Hepatocyte (in vitro differentiated cells): ENCODE measurements at regions not wholly inside any gene's neighbourhood (a gene's known extent, or its start where the extent isn't known, plus 50 kb on each side); places are given as distances from the start of the nearest gene placed in this dataset.

ENCODE experiments used
- DNase-seq: peaks from one replicate; pipeline ENCODE4 v3.0.0-alpha.2; 2016; ENCODE audit warnings: low spot score
- H2AFZ ChIP-seq: fragments of 200-600 bp; sonication (generic); 2 replicates; pipeline ENCODE4 v1.6.0; 2016; ENCODE audit warnings: antibody characterized with exemption, mild to moderate bottlenecking
- H3K27ac ChIP-seq: fragments of 200-600 bp; sonication (generic); 2 replicates; pipeline ENCODE4 v1.5.1; 2016; ENCODE audit warnings: mild to moderate bottlenecking
- H3K27me3 ChIP-seq: fragments of 200-600 bp; sonication (generic); 2 replicates; pipeline ENCODE4 v1.6.1; 2016
- H3K36me3 ChIP-seq: fragments of 200-600 bp; sonication (generic); replicated peaks from 2 replicates; pipeline ENCODE4 v1.5.1; 2016; ENCODE audit warnings: low read depth; ENCODE audit not compliant: insufficient read depth
- H3K4me1 ChIP-seq: fragments of 200-600 bp; sonication (generic); 2 replicates; pipeline ENCODE4 v1.5.1; 2016; ENCODE audit warnings: mild to moderate bottlenecking, moderate library complexity; ENCODE audit not compliant: insufficient read depth
- H3K4me2 ChIP-seq: fragments of 200-600 bp; sonication (generic); 2 replicates; pipeline ENCODE4 v1.6.0; 2016
- H3K4me3 ChIP-seq: fragments of 200-600 bp; sonication (generic); 2 replicates; pipeline ENCODE4 v1.5.1; 2016; ENCODE audit warnings: mild to moderate bottlenecking
- H3K79me2 ChIP-seq: fragments of 200-600 bp; sonication (generic); 2 replicates; pipeline ENCODE4 v1.6.0; 2017; ENCODE audit warnings: mild to moderate bottlenecking
- H3K9me2 ChIP-seq: fragments of 200-600 bp; sonication (generic); replicated peaks from 2 replicates; pipeline ENCODE4 v1.6.0; 2017; ENCODE audit warnings: mild to moderate bottlenecking; ENCODE audit not compliant: insufficient read depth
- H3K9me3 ChIP-seq: fragments of 200-600 bp; sonication (generic); 2 replicates; pipeline ENCODE4 v1.5.1; 2016; ENCODE audit warnings: low read depth, mild to moderate bottlenecking
- H4K20me1 ChIP-seq: fragments of 200-600 bp; sonication (generic); 2 replicates; pipeline ENCODE4 v1.6.0; 2016; ENCODE audit warnings: mild to moderate bottlenecking; ENCODE audit not compliant: insufficient read depth, poor library complexity, severe bottlenecking
- CTCF ChIP-seq: fragments of 200-600 bp; sonication (generic); IDR thresholded peaks from 2 replicates; pipeline ENCODE4 v1.5.1; 2016; ENCODE audit warnings: antibody characterized with exemption, mild to moderate bottlenecking; ENCODE audit not compliant: poor library complexity
- EZH2 ChIP-seq: fragments of 200-600 bp; sonication (generic); IDR thresholded peaks from 2 replicates; pipeline ENCODE4 v1.6.1; 2016; ENCODE audit warnings: antibody characterized with exemption, mild to moderate bottlenecking, borderline replicate concordance
- EZH2phosphoT487 ChIP-seq: fragments of 200-600 bp; sonication (generic); IDR thresholded peaks from one replicate; pipeline ENCODE4 v1.6.1; 2018; ENCODE audit warnings: antibody characterized with exemption, mild to moderate bottlenecking, low read depth, moderate library complexity; ENCODE audit not compliant: unreplicated experiment, severe bottlenecking
- WGBS: methylation state at CpG from one replicate; pipeline ENCODE4 v1.1.6; 2016; ENCODE audit warnings: low lambda C conversion rate; ENCODE audit errors: missing lambda C conversion rate; 5-methylcytosine and 5-hydroxymethylcytosine counted together

GRCh38 chr1:169025412-169025811 is 81.1 kb upstream of the ATP1B1 start:
- WGBS: 86% methylated on average over 1 of the region's 1 CpG

GRCh38 chr1:169027607-169028320 is 78.7 kb upstream of the ATP1B1 start:
- no peaks in the 10 kb centered on the region for H3K9me3 ChIP-seq
- H3K4me1 ChIP-seq: no peaks in the 10 kb centered on the region
- H3K4me2 ChIP-seq: no peak overlapping the region
- no peak overlapping the region for H2AFZ ChIP-seq
- H3K27me3 ChIP-seq: no peaks in the 10 kb centered on the region
- no peaks in the 10 kb centered on the region for H3K36me3 ChIP-seq
- no peaks in the 10 kb centered on the region for H3K79me2 ChIP-seq
- H3K9me2 ChIP-seq: no peaks in the 10 kb centered on the region
- no peak for TF ChIP-seq CTCF
- TF ChIP-seq EZH2: no peak
- no peak for TF ChIP-seq EZH2phosphoT487
- no peaks in the 10 kb centered on the region for H4K20me1 ChIP-seq
- H3K4me3 ChIP-seq: no peak overlapping the region
- 70% methylated on average over 8 of the region's 8 CpGs for WGBS
- H3K27ac ChIP-seq: no peak overlapping the region
- no peak for DNase-seq

More at GRCh38 chr1:169025412-169025811, 81.1 kb upstream of the ATP1B1 start:
- TF ChIP-seq EZH2 (no peak), EZH2phosphoT487 (no peak), CTCF (no peak)
- no peaks in the 10 kb centered on the region for H4K20me1 ChIP-seq
- no peak for DNase-seq
- peak overlapping the region; percentile 2 for H3K27ac ChIP-seq
- H3K9me2 ChIP-seq: no peaks in the 10 kb centered on the region
- no peak overlapping the region for H3K4me3 ChIP-seq
- no peaks in the 10 kb centered on the region for H3K27me3 ChIP-seq
- no peaks in the 10 kb centered on the region for H3K36me3 ChIP-seq
- peak overlapping the region; percentile 38 for H3K4me2 ChIP-seq
- H2AFZ ChIP-seq: peak overlapping the region; percentile 11
- H3K79me2 ChIP-seq: no peaks in the 10 kb centered on the region
- no peaks in the 10 kb centered on the region for H3K9me3 ChIP-seq
- H3K4me1 ChIP-seq: no peaks in the 10 kb centered on the region

- no peaks in the 10 kb centered on the region for H3K36me3 ChIP-seq
- H3K27ac ChIP-seq: no peak overlapping the region
- no peaks in the 10 kb centered on the region for H3K9me2 ChIP-seq
- no peak overlapping the region for H3K4me3 ChIP-seq
- H4K20me1 ChIP-seq: no peaks in the 10 kb centered on the region
- 53% methylated on average over 5 of the region's 5 CpGs for WGBS
- DNase-seq: no peak
- H3K4me1 ChIP-seq: no peaks in the 10 kb centered on the region
- no peaks in the 10 kb centered on the region for H3K79me2 ChIP-seq
- peak overlapping the region; percentile 36 for H3K4me2 ChIP-seq
- no peak overlapping the region for H2AFZ ChIP-seq
- H3K27me3 ChIP-seq: no peaks in the 10 kb centered on the region
- TF ChIP-seq EZH2: no peak
- TF ChIP-seq CTCF: no peak
- TF ChIP-seq EZH2phosphoT487: no peak
- no peaks in the 10 kb centered on the region for H3K9me3 ChIP-seq
Measured at GRCh38 chr1:169031566-169032224, 74.8 kb upstream of the ATP1B1 start.
